Lower lobe of right lung (tissue), 2 donors: ENCODE measurements at regions not wholly inside any gene's neighbourhood (a gene's known extent, or its start where the extent isn't known, plus 50 kb on each side); places are given as distances from the start of the nearest gene placed in this dataset.

ENCODE experiments used
- ATAC-seq, 2 donors: fragments of 200-7000 bp; cut with Tn5 transposase; one replicate each; pipeline ENCODE4 v1.9.1; 2020 to 2022; ENCODE audit warnings: mild to moderate bottlenecking in 2 of 2, moderate library complexity in 2 of 2
- DNase-seq: peaks from one replicate; pipeline ENCODE4 v3.0.0-alpha.2; 2020
- H3K27ac ChIP-seq: fragments of 200-600 bp; one replicate; pipeline ENCODE4 v1.8.0; 2022
- H3K27me3 ChIP-seq: fragments of 200-600 bp; one replicate; pipeline ENCODE4 v1.8.0; 2022; ENCODE audit warnings: low read depth
- H3K36me3 ChIP-seq: fragments of 200-600 bp; one replicate; pipeline ENCODE4 v1.8.0; 2022; ENCODE audit warnings: mild to moderate bottlenecking
- H3K4me1 ChIP-seq: fragments of 200-600 bp; one replicate; pipeline ENCODE4 v1.8.0; 2022
- H3K4me3 ChIP-seq: fragments of 200-600 bp; one replicate; pipeline ENCODE4 v1.8.0; 2022; ENCODE audit warnings: mild to moderate bottlenecking
- H3K9me3 ChIP-seq: fragments of 200-600 bp; one replicate; pipeline ENCODE4 v1.8.0; 2022
- CTCF ChIP-seq: fragments of 200-600 bp; IDR thresholded peaks from one replicate; pipeline ENCODE4 v1.8.0; 2022; ENCODE audit warnings: antibody characterized with exemption, mild to moderate bottlenecking
- intact Hi-C: fragments of 100-400 bp; cut with DNase I; formaldehyde crosslinking; loops from one replicate; pipeline ENCODE4 v1.11.0; 2022
- donor health status: DM: no; HTN: yes; CAD: no; lungs with severe emphysema.

GRCh38 chr9:84163052-84163650 is 177.4 kb downstream of the SLC28A3 start:
- H3K27ac ChIP-seq: no peak overlapping the region
- H3K27me3 ChIP-seq: no peaks in the 10 kb centered on the region
- intact Hi-C loops: no loop called here
- H3K4me1 ChIP-seq: no peaks in the 10 kb centered on the region
- no peak overlapping the region for H3K4me3 ChIP-seq
- no peaks in the 10 kb centered on the region for H3K9me3 ChIP-seq
- ATAC-seq (no peak), DNase-seq (no peak)
- no peak for TF ChIP-seq CTCF
- no peaks in the 10 kb centered on the region for H3K36me3 ChIP-seq

DNA sequence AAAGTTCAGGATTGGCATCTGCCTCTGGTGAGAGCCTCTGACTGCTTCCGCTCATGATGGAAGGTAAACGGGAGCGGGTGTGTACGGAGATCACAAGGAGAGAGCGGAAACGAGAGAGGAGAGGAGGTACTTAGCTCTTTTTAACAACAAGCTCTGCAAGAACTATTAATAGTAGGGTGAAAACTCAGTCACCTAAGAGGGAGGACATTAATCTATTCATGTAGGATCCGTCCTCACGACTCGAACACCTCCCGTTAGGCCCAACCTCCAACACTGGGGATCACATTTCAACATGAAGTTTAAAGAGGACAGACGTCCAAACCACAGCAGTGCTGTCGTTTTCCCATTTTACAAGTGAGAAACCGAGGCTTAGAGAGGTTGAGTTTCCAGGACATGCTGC is 173.7 kb downstream of the SLC28A3 start:
- Histone ChIP-seq H3K27me3 (no peaks in the 10 kb centered on the region), H3K36me3 (no peaks in the 10 kb centered on the region), H3K4me1 (no peaks in the 10 kb centered on the region), H3K4me3 (no peak overlapping the region), H3K9me3 (no peaks in the 10 kb centered on the region), H3K27ac (no peak overlapping the region)
- DNase-seq: no peak
- TF ChIP-seq CTCF: no peak
- intact Hi-C loops: no loop called here
- ATAC-seq: no peak

DNA sequence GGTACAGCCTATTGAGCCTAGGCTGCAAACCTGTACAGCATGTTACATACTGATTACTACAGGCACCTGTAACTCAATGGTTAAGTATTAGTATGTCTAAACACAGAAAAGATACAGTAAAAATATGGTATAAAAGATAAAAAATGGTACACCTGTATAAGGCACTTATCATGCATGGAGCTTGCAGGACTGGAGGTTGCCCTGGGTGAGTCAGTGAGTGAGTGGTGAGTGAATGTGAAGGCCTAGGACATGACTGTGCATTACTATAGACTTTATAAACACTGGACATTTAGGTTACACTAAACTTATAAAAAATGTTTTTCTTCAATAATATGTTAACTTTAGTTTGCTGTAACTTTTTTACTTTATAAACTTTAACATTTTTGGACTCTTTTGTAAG is 171.3 kb downstream of the SLC28A3 start:
- H3K4me1 ChIP-seq: no peaks in the 10 kb centered on the region
- H3K36me3 ChIP-seq: no peaks in the 10 kb centered on the region
- ATAC-seq (no peak), DNase-seq (no peak)
- H3K27me3 ChIP-seq: no peaks in the 10 kb centered on the region
- H3K9me3 ChIP-seq: no peaks in the 10 kb centered on the region
- TF ChIP-seq CTCF: no peak
- H3K27ac ChIP-seq: no peak overlapping the region
- intact Hi-C loops: no loop called here
- no peak overlapping the region for H3K4me3 ChIP-seq

GRCh38 chr9:84170521-84171141 is 169.9 kb downstream of the SLC28A3 start:
- Histone ChIP-seq H3K4me3 (no peak overlapping the region), H3K27ac (no peak overlapping the region), H3K36me3 (no peaks in the 10 kb centered on the region), H3K27me3 (no peaks in the 10 kb centered on the region), H3K4me1 (no peaks in the 10 kb centered on the region), H3K9me3 (no peaks in the 10 kb centered on the region)
- intact Hi-C loops: no loop called here
- peak; percentile 13 for TF ChIP-seq CTCF
- DNase-seq (peak; percentile 69), ATAC-seq (peak; percentile 85 to 88)

GRCh38 chr9:84173961-84174360 is 166.6 kb downstream of the SLC28A3 start:
- Histone ChIP-seq H3K36me3 (no peaks in the 10 kb centered on the region), H3K27me3 (no peaks in the 10 kb centered on the region), H3K4me1 (no peaks in the 10 kb centered on the region), H3K27ac (no peak overlapping the region), H3K4me3 (no peak overlapping the region), H3K9me3 (no peaks in the 10 kb centered on the region)
- DNase-seq (no peak), ATAC-seq (no peak)
- intact Hi-C loops: no loop called here
- no peak for TF ChIP-seq CTCF
